ENCODE measurements at regions not wholly inside any gene's neighbourhood (a gene's known extent, or its start where the extent isn't known, plus 50 kb on each side); places are given as distances from the start of the nearest gene placed in this dataset.

DNA sequence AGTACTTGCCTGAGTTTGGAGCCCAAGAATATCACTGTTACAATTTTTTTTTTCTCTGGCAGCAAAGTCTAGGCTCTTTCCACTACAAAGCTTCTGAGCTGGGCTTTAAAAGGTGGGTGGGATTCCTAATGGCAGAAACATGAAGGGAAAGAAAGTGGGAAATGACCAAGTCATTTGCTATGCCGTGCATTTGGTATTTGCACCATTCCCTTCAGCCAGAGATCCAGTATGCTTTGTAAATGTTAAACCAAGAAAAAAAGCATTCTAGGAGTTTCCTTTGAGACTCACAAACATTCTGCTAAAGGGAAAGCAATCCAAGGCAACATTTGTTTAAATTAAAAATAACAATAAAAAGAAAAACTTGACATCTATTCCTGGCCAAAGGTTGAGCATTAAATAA lies 451.2 kb downstream of the RAB28 start (continued):
- TF ChIP-seq, protein P1, sequence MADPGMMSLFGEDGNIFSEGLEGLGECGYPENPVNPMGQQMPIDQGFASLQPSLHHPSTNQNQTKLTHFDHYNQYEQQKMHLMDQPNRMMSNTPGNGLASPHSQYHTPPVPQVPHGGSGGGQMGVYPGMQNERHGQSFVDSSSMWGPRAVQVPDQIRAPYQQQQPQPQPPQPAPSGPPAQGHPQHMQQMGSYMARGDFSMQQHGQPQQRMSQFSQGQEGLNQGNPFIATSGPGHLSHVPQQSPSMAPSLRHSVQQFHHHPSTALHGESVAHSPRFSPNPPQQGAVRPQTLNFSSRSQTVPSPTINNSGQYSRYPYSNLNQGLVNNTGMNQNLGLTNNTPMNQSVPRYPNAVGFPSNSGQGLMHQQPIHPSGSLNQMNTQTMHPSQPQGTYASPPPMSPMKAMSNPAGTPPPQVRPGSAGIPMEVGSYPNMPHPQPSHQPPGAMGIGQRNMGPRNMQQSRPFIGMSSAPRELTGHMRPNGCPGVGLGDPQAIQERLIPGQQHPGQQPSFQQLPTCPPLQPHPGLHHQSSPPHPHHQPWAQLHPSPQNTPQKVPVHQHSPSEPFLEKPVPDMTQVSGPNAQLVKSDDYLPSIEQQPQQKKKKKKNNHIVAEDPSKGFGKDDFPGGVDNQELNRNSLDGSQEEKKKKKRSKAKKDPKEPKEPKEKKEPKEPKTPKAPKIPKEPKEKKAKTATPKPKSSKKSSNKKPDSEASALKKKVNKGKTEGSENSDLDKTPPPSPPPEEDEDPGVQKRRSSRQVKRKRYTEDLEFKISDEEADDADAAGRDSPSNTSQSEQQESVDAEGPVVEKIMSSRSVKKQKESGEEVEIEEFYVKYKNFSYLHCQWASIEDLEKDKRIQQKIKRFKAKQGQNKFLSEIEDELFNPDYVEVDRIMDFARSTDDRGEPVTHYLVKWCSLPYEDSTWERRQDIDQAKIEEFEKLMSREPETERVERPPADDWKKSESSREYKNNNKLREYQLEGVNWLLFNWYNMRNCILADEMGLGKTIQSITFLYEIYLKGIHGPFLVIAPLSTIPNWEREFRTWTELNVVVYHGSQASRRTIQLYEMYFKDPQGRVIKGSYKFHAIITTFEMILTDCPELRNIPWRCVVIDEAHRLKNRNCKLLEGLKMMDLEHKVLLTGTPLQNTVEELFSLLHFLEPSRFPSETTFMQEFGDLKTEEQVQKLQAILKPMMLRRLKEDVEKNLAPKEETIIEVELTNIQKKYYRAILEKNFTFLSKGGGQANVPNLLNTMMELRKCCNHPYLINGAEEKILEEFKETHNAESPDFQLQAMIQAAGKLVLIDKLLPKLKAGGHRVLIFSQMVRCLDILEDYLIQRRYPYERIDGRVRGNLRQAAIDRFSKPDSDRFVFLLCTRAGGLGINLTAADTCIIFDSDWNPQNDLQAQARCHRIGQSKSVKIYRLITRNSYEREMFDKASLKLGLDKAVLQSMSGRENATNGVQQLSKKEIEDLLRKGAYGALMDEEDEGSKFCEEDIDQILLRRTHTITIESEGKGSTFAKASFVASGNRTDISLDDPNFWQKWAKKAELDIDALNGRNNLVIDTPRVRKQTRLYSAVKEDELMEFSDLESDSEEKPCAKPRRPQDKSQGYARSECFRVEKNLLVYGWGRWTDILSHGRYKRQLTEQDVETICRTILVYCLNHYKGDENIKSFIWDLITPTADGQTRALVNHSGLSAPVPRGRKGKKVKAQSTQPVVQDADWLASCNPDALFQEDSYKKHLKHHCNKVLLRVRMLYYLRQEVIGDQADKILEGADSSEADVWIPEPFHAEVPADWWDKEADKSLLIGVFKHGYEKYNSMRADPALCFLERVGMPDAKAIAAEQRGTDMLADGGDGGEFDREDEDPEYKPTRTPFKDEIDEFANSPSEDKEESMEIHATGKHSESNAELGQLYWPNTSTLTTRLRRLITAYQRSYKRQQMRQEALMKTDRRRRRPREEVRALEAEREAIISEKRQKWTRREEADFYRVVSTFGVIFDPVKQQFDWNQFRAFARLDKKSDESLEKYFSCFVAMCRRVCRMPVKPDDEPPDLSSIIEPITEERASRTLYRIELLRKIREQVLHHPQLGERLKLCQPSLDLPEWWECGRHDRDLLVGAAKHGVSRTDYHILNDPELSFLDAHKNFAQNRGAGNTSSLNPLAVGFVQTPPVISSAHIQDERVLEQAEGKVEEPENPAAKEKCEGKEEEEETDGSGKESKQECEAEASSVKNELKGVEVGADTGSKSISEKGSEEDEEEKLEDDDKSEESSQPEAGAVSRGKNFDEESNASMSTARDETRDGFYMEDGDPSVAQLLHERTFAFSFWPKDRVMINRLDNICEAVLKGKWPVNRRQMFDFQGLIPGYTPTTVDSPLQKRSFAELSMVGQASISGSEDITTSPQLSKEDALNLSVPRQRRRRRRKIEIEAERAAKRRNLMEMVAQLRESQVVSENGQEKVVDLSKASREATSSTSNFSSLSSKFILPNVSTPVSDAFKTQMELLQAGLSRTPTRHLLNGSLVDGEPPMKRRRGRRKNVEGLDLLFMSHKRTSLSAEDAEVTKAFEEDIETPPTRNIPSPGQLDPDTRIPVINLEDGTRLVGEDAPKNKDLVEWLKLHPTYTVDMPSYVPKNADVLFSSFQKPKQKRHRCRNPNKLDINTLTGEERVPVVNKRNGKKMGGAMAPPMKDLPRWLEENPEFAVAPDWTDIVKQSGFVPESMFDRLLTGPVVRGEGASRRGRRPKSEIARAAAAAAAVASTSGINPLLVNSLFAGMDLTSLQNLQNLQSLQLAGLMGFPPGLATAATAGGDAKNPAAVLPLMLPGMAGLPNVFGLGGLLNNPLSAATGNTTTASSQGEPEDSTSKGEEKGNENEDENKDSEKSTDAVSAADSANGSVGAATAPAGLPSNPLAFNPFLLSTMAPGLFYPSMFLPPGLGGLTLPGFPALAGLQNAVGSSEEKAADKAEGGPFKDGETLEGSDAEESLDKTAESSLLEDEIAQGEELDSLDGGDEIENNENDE (IDR thresholded peaks at IDR 0.05; ENCODE audit: insufficient replicate concordance, low read length), result no peak
- TF ChIP-seq, protein P2, sequence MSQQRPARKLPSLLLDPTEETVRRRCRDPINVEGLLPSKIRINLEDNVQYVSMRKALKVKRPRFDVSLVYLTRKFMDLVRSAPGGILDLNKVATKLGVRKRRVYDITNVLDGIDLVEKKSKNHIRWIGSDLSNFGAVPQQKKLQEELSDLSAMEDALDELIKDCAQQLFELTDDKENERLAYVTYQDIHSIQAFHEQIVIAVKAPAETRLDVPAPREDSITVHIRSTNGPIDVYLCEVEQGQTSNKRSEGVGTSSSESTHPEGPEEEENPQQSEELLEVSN (IDR thresholded peaks at IDR 0.05), result no peak
- TF ChIP-seq CREB1 (IDR thresholded peaks at IDR 0.05) (no peak), KDM1A (IDR thresholded peaks at IDR 0.05; ENCODE audit: borderline replicate concordance, low read length) (no peak), TBP (IDR thresholded peaks at IDR 0.05; ENCODE audit: low read depth, low read length) (no peak), RXRA (IDR thresholded peaks at IDR 0.05; ENCODE audit: insufficient read depth, low read depth, low read length) (no peak), POU5F1 (IDR thresholded peaks at IDR 0.05; ENCODE audit: low read depth, low read length) (no peak), NRF1 (IDR thresholded peaks at IDR 0.05; ENCODE audit: low read depth, low read length) (no peak), ASH2L (IDR thresholded peaks at IDR 0.05; ENCODE audit: low read length) (no peak), SRF (IDR thresholded peaks at IDR 0.05; ENCODE audit: low read depth, low read length) (no peak), SUZ12 (IDR thresholded peaks at IDR 0.05; ENCODE audit: low read length) (no peak), RNF2 (IDR thresholded peaks at IDR 0.05; ENCODE audit: borderline replicate concordance, low read depth, low read length, missing control alignments, poor library complexity, severe bottlenecking) (no peak)
